ENCODE measurements at regions not wholly inside any gene's neighbourhood (a gene's known extent, or its start where the extent isn't known, plus 50 kb on each side); places are given as distances from the start of the nearest gene placed in this dataset.
"Not testable (repeated sequence)": the region's sequence is repeated elsewhere in the genome, so short reads cannot be mapped to it uniquely, and the experiment has no call there.

GRCh38 chr12:9407425-9407748 lies 199.2 kb upstream of the PZP start:
- not testable (repeated sequence) for DNase-seq

- no peak for DNase-seq
These were observed 198.6 kb upstream of the PZP start for GRCh38 chr12:9406564-9407424.

- no peak for DNase-seq
These were observed 197.8 kb upstream of the PZP start for GRCh38 chr12:9405886-9406563.

- DNase-seq = no peak
These were observed 196.5 kb upstream of the PZP start for GRCh38 chr12:9404469-9405260.

- DNase-seq = no peak
These were observed 195.8 kb upstream of the PZP start for GRCh38 chr12:9404031-9404430.

- DNase-seq = not testable (repeated sequence)
These were observed 194.3 kb upstream of the PZP start for GRCh38 chr12:9402432-9403040.

GRCh38 chr12:9396367-9396766 lies 188.2 kb upstream of the PZP start:
- DNase-seq = not testable (repeated sequence)

GRCh38 chr12:9395220-9395619 lies 187.0 kb upstream of the PZP start:
- DNase-seq = not testable (repeated sequence)

- DNase-seq = no peak
These were observed 184.6 kb upstream of the PZP start for GRCh38 chr12:9392842-9393241.

- no peak for DNase-seq
These were observed 183.6 kb upstream of the PZP start for GRCh38 chr12:9391815-9392214.

GRCh38 chr12:9390761-9391160 lies 182.6 kb upstream of the PZP start:
- DNase-seq = no peak

GRCh38 chr12:9389796-9390195 lies 181.6 kb upstream of the PZP start:
- DNase-seq = no peak

- DNase-seq = no peak
These were observed 180.2 kb upstream of the PZP start for GRCh38 chr12:9388379-9388778.

- DNase-seq = peak; percentile 75 to 76
These were observed 179.3 kb upstream of the PZP start for GRCh38 chr12:9387450-9387849.

- no peak for DNase-seq
These were observed 175.4 kb upstream of the PZP start for GRCh38 chr12:9383585-9383984.

- DNase-seq = peak; percentile 39 to 47
These were observed 173.4 kb upstream of the PZP start for GRCh38 chr12:9381619-9382018.

- no peak for DNase-seq
These were observed 172.5 kb upstream of the PZP start for GRCh38 chr12:9380650-9381049.

- DNase-seq = no peak
These were observed 171.0 kb upstream of the PZP start for GRCh38 chr12:9379023-9379742.

GRCh38 chr12:9378430-9378835 lies 170.2 kb upstream of the PZP start:
- DNase-seq = no peak

GRCh38 chr12:9372202-9372601 lies 164.0 kb upstream of the PZP start:
- peak in 1 of 2 donors; percentile 33 for DNase-seq

- no peak for DNase-seq
These were observed 159.6 kb upstream of the PZP start for GRCh38 chr12:9367828-9368227.

GRCh38 chr12:9367201-9367600 lies 159.0 kb upstream of the PZP start:
- peak; percentile 56 to 70 for DNase-seq

Data from inflammatory macrophage treated with lipopolysaccharide for 1 hour (primary cell).